ENCODE measurements at regions not wholly inside any gene's neighbourhood (a gene's known extent, or its start where the extent isn't known, plus 50 kb on each side); places are given as distances from the start of the nearest gene placed in this dataset.

- TF ChIP-seq CTCF (conservative IDR thresholded peaks at IDR 0.05) (no peak), EZH2 (IDR thresholded peaks at IDR 0.05; ENCODE audit: low read depth) (no peak)
Measured at GRCh38 chr12:58978717-58979116, 58.4 kb upstream of the LRIG3 start.
